SK-N-MC (cell line): ENCODE measurements at regions not wholly inside any gene's neighbourhood (a gene's known extent, or its start where the extent isn't known, plus 50 kb on each side); places are given as distances from the start of the nearest gene placed in this dataset.
"Not testable (repeated sequence)": the region's sequence is repeated elsewhere in the genome, so short reads cannot be mapped to it uniquely, and the experiment has no call there.

ENCODE experiments used
- DNase-seq: peaks from one replicate; pipeline ENCODE4 v3.0.0-alpha.2; 2011; ENCODE audit warnings: low read depth, low spot score
- H3K27ac ChIP-seq: fragments of 200-600 bp; sonication (generic); 2 replicates; pipeline ENCODE4 v1.5.1; 2016; ENCODE audit warnings: mixed run types
- H3K36me3 ChIP-seq: fragments of 200-600 bp; sonication (generic); 2 replicates; pipeline ENCODE4 v1.6.1; 2017; ENCODE audit warnings: antibody characterized with exemption, low read length, mixed read lengths; ENCODE audit not compliant: insufficient read depth
- H3K4me3 ChIP-seq: fragments of 200-600 bp; sonication (generic); 2 replicates; pipeline ENCODE4 v1.5.1; 2016
- H3K9ac ChIP-seq: fragments of 200-600 bp; sonication (generic); 2 replicates; pipeline ENCODE4 v1.8.0; 2017; ENCODE audit warnings: mixed run types, mixed read lengths; ENCODE audit not compliant: insufficient read length
- H3K9me3 ChIP-seq: fragments of 200-600 bp; sonication (generic); 2 replicates; pipeline ENCODE4 v1.6.1; 2017; ENCODE audit warnings: low read depth, mild to moderate bottlenecking, antibody characterized with exemption, low read length, moderate library complexity, mixed read lengths
- EZH2 ChIP-seq: fragments of 200-600 bp; sonication (generic); IDR thresholded peaks from one replicate; pipeline ENCODE4 v1.6.1; 2017; ENCODE audit warnings: antibody characterized with exemption
- FOXP2 ChIP-seq: optimal IDR thresholded peaks from 2 replicates; pipeline ENCODE3; 2011; ENCODE audit warnings: mild to moderate bottlenecking, moderate library complexity; ENCODE audit not compliant: insufficient read depth; ENCODE audit errors: extremely low read length, control extremely low read depth
- POLR2AphosphoS5 ChIP-seq: IDR thresholded peaks from 2 replicates; pipeline ENCODE4 v1.6.1; 2012; ENCODE audit warnings: mild to moderate bottlenecking, low read depth, low read length, borderline replicate concordance

GRCh38 chr4:57764856-57765255 lies 654.7 kb upstream of the IGFBP7 start:
- no peak overlapping the region for H3K4me3 ChIP-seq
- TF ChIP-seq EZH2: no peak
- no peak for TF ChIP-seq POLR2AphosphoS5
- TF ChIP-seq FOXP2: no peak
- no peaks in the 10 kb centered on the region for H3K36me3 ChIP-seq
- H3K27ac ChIP-seq: no peak overlapping the region
- no peaks in the 10 kb centered on the region for H3K9me3 ChIP-seq
- H3K9ac ChIP-seq: no peak overlapping the region
- DNase-seq: no peak

DNA sequence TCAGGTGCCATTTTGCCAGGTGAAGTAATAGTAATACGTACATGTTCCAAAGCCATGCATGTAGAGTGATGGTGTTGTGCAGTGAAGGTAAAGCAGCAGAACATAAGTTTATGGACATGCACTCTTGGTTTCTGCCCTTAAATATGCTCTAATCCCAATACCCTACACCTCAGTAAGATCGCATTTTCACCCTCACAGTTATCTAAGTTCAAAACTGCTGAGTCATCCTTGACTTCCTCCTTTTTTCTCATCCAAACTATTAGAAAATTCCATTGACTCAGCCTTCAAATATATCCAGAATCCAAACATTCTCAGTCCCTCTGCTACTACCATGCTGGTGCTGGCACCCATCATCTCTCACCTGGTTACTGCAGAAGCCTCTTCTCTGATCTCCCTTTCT lies 652.9 kb upstream of the IGFBP7 start:
- DNase-seq: no peak
- H3K36me3 ChIP-seq: no peaks in the 10 kb centered on the region
- H3K9ac ChIP-seq: no peak overlapping the region
- H3K4me3 ChIP-seq: no peak overlapping the region
- TF ChIP-seq POLR2AphosphoS5 (no peak), EZH2 (no peak), FOXP2 (no peak)
- no peak overlapping the region for H3K27ac ChIP-seq
- no peaks in the 10 kb centered on the region for H3K9me3 ChIP-seq

GRCh38 chr4:57740625-57741190 lies 630.5 kb upstream of the IGFBP7 start:
- TF ChIP-seq POLR2AphosphoS5: no peak
- H3K9me3 ChIP-seq: no peaks in the 10 kb centered on the region
- DNase-seq: no peak

GRCh38 chr4:57736781-57737180 lies 626.6 kb upstream of the IGFBP7 start:
- Histone ChIP-seq H3K9ac (no peak overlapping the region), H3K36me3 (no peaks in the 10 kb centered on the region)

More at GRCh38 chr4:57740625-57741190, 630.5 kb upstream of the IGFBP7 start:
- Histone ChIP-seq H3K4me3 (no peak overlapping the region), H3K36me3 (no peaks in the 10 kb centered on the region), H3K9ac (no peak overlapping the region), H3K27ac (no peak overlapping the region)

DNA sequence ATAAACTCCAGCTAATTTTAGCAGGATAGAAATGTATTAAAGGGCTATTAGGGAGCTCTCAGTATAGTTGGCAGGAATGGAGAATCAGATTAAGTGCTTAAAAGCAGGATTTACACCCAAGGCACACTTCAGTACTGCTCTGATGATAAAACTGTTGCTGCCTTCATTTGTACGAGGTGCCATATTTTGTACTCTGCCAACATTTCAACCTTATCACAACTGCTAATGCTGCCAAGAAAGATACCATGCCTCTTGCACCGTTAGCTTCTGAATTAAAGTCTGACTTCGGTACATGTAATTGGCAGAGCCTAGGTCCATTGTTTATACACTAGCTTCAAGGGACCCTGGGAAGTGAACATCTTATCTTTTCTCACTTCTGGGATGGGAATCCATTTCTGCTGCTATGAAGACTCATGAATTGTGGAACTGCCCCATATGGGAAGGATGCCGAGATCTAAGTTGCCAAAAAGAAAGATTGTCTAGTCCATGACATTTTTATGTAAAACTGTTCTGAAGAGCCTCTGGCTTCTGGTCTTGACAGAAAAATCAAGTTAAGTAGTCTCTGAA lies 624.0 kb upstream of the IGFBP7 start:
- DNase-seq: no peak
- Histone ChIP-seq H3K27ac (no peak overlapping the region), H3K9ac (no peak overlapping the region), H3K36me3 (no peaks in the 10 kb centered on the region), H3K9me3 (no peaks in the 10 kb centered on the region), H3K4me3 (no peak overlapping the region)
- TF ChIP-seq EZH2: no peak
- no peak for TF ChIP-seq FOXP2
- no peak for TF ChIP-seq POLR2AphosphoS5

More at GRCh38 chr4:57736781-57737180, 626.6 kb upstream of the IGFBP7 start:
- no peak overlapping the region for H3K27ac ChIP-seq
- H3K4me3 ChIP-seq: no peak overlapping the region
- no peak for DNase-seq
- no peaks in the 10 kb centered on the region for H3K9me3 ChIP-seq
- TF ChIP-seq EZH2 (no peak), FOXP2 (no peak), POLR2AphosphoS5 (no peak)

- H3K4me3 ChIP-seq, DNase-seq, H3K36me3 ChIP-seq, H3K9me3 ChIP-seq, H3K9ac ChIP-seq, H3K27ac ChIP-seq: not testable (repeated sequence)
Observed at GRCh38 chr4:57729775-57730570, 619.8 kb upstream of the IGFBP7 start.

- TF ChIP-seq POLR2AphosphoS5 (no peak), FOXP2 (no peak), EZH2 (no peak)
- DNase-seq: no peak
Observed at GRCh38 chr4:57726154-57726553, 616.0 kb upstream of the IGFBP7 start.

DNA sequence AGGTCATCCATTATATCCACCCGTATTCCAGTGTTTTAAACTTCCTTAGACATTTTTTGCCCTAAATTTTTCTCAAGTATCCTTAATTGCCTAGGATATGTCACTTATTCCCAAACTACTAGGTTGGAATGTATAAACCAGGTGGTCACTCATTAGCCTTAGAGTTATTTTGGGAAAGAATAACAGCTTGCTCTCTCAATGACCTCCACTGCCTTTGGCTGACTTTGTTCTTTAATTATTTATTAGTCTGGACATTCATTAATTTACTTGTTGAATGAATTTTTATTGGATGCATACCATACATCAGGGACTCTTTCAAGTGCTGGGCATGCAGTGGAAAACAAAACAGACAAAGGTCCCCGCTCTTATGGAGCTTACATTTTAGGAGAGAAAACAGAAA lies 609.3 kb upstream of the IGFBP7 start:
- H3K9me3 ChIP-seq: no peaks in the 10 kb centered on the region
- no peak overlapping the region for H3K4me3 ChIP-seq
- no peak overlapping the region for H3K27ac ChIP-seq
- DNase-seq: no peak
- no peak overlapping the region for H3K9ac ChIP-seq
- TF ChIP-seq FOXP2 (no peak), EZH2 (no peak), POLR2AphosphoS5 (no peak)
- no peaks in the 10 kb centered on the region for H3K36me3 ChIP-seq

More at GRCh38 chr4:57726154-57726553, 616.0 kb upstream of the IGFBP7 start:
- H3K4me3 ChIP-seq: no peak overlapping the region
- no peaks in the 10 kb centered on the region for H3K36me3 ChIP-seq
- no peaks in the 10 kb centered on the region for H3K9me3 ChIP-seq
- no peak overlapping the region for H3K27ac ChIP-seq
- no peak overlapping the region for H3K9ac ChIP-seq

DNA sequence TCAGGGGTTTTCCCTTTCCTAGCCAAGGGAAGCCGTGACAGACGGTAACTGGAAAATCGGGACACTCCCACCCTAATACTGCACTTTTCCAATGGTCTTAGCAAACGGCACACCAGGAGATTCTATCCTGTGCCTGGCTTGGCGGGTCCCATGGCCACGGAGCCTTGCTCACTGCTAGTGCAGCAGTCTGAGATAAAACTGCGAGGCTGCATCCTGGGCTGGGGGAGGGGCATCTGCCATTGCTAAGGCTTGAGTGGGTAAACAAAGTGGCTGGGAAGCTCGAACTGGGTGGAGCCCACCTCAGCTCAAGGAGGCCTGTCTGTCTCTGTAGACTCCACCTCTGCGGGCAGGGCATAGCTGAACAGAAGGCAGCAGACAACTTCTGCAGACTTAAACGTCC lies 604.1 kb upstream of the IGFBP7 start:
- H3K27ac ChIP-seq, H3K4me3 ChIP-seq, H3K36me3 ChIP-seq, DNase-seq, H3K9me3 ChIP-seq, H3K9ac ChIP-seq: not testable (repeated sequence)
